Smooth muscle cell (in vitro differentiated cells): ENCODE measurements at regions not wholly inside any gene's neighbourhood (a gene's known extent, or its start where the extent isn't known, plus 50 kb on each side); places are given as distances from the start of the nearest gene placed in this dataset.

Experiments used
- DNase-seq: peaks from one replicate; lab custom pipeline; 2025; ENCODE audit not compliant: unreplicated experiment; lab: John Stamatoyannopoulos, UW
- H2AFZ ChIP-seq: fragments of 200-600 bp; sonication (generic); 2 replicates; pipeline ENCODE4 v1.6.0; 2016; ENCODE audit warnings: antibody characterized with exemption, low read depth, mild to moderate bottlenecking
- H3F3A ChIP-seq: fragments of 200-600 bp; sonication (generic); 2 replicates; pipeline ENCODE4 v1.6.0; 2017; ENCODE audit warnings: antibody characterized with exemption, low read depth
- H3K27ac ChIP-seq: fragments of 200-600 bp; sonication (generic); 2 replicates; pipeline ENCODE4 v1.5.1; 2016; ENCODE audit warnings: low read depth, mild to moderate bottlenecking
- H3K27me3 ChIP-seq: fragments of 200-600 bp; sonication (generic); 2 replicates; pipeline ENCODE4 v1.6.1; 2016; ENCODE audit warnings: low read depth, mild to moderate bottlenecking
- H3K36me3 ChIP-seq: fragments of 200-600 bp; sonication (generic); 2 replicates; pipeline ENCODE4 v1.5.1; 2016; ENCODE audit warnings: low read depth
- H3K4me1 ChIP-seq: fragments of 200-600 bp; sonication (generic); 2 replicates; pipeline ENCODE4 v1.5.1; 2016; ENCODE audit warnings: low read depth
- H3K4me2 ChIP-seq: fragments of 200-600 bp; sonication (generic); 2 replicates; pipeline ENCODE4 v1.6.0; 2016; ENCODE audit warnings: mild to moderate bottlenecking
- H3K4me3 ChIP-seq: fragments of 200-600 bp; sonication (generic); 2 replicates; pipeline ENCODE4 v1.5.1; 2016; ENCODE audit warnings: mild to moderate bottlenecking
- H3K79me2 ChIP-seq: fragments of 200-600 bp; sonication (generic); 2 replicates; pipeline ENCODE4 v1.6.0; 2016; ENCODE audit warnings: low read depth, mild to moderate bottlenecking
- H3K9ac ChIP-seq: fragments of 200-600 bp; sonication (generic); 2 replicates; pipeline ENCODE4 v1.6.0; 2016; ENCODE audit warnings: low read depth
- H3K9me3 ChIP-seq: fragments of 200-600 bp; sonication (generic); replicated peaks from 2 replicates; pipeline ENCODE4 v1.5.1; 2016; ENCODE audit warnings: low read depth
- H4K20me1 ChIP-seq: fragments of 200-600 bp; sonication (generic); 2 replicates; pipeline ENCODE4 v1.6.0; 2016; ENCODE audit warnings: low read depth
- WGBS: methylation state at CpG from one replicate; pipeline ENCODE4 v1.1.7; 2016; ENCODE audit warnings: low lambda C conversion rate; 5-methylcytosine and 5-hydroxymethylcytosine counted together
- TF ChIP-seq, protein P1 (sequence below): fragments of 200-600 bp; sonication (generic); IDR thresholded peaks from 2 replicates; pipeline ENCODE4 v1.5.1; 2017; ENCODE audit warnings: borderline replicate concordance, mild to moderate bottlenecking, antibody characterized with exemption; ENCODE audit not compliant: insufficient read depth, poor library complexity, severe bottlenecking

DNA sequence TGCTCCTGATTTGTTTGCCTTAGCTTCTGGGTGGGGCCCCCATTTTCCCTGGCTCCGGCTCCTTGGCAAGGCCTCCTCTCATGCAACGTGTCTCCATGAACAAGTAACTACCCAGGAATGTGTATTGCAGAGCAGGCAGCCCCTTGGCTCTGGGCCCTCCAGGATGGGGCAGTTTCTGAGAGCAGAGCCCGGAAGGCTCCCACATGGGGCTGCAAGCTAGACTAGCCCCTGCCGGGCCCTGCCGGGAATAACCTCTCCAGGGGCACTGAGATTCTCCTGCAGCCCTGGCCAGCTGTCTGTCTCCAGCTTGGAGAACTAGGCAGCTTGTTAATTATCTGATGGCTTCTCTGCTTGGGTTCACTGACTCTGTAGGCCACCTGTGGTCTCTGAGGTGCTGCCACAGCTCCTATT is 184.0 kb upstream of the INHBA start:
- TF ChIP-seq, protein P1, sequence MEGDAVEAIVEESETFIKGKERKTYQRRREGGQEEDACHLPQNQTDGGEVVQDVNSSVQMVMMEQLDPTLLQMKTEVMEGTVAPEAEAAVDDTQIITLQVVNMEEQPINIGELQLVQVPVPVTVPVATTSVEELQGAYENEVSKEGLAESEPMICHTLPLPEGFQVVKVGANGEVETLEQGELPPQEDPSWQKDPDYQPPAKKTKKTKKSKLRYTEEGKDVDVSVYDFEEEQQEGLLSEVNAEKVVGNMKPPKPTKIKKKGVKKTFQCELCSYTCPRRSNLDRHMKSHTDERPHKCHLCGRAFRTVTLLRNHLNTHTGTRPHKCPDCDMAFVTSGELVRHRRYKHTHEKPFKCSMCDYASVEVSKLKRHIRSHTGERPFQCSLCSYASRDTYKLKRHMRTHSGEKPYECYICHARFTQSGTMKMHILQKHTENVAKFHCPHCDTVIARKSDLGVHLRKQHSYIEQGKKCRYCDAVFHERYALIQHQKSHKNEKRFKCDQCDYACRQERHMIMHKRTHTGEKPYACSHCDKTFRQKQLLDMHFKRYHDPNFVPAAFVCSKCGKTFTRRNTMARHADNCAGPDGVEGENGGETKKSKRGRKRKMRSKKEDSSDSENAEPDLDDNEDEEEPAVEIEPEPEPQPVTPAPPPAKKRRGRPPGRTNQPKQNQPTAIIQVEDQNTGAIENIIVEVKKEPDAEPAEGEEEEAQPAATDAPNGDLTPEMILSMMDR: no peak
- H3K36me3 ChIP-seq: no peaks in the 10 kb centered on the region
- H3F3A ChIP-seq: peaks cover 12% of the 10 kb centered on the region
- no peaks in the 10 kb centered on the region for H3K27me3 ChIP-seq
- H4K20me1 ChIP-seq: no peaks in the 10 kb centered on the region
- H3K9ac ChIP-seq: peak overlapping the region; percentile 46
- 25% methylated on average over 5 of the region's 5 CpGs for WGBS
- H2AFZ ChIP-seq: no peak overlapping the region
- no peak overlapping the region for H3K4me3 ChIP-seq
- H3K4me1 ChIP-seq: peaks cover 7% of the 10 kb centered on the region
- H3K27ac ChIP-seq: peak overlapping the region; percentile 76
- H3K9me3 ChIP-seq: no peaks in the 10 kb centered on the region
- no peaks in the 10 kb centered on the region for H3K79me2 ChIP-seq
- no peak for DNase-seq
- peak overlapping the region; percentile 67 for H3K4me2 ChIP-seq

DNA sequence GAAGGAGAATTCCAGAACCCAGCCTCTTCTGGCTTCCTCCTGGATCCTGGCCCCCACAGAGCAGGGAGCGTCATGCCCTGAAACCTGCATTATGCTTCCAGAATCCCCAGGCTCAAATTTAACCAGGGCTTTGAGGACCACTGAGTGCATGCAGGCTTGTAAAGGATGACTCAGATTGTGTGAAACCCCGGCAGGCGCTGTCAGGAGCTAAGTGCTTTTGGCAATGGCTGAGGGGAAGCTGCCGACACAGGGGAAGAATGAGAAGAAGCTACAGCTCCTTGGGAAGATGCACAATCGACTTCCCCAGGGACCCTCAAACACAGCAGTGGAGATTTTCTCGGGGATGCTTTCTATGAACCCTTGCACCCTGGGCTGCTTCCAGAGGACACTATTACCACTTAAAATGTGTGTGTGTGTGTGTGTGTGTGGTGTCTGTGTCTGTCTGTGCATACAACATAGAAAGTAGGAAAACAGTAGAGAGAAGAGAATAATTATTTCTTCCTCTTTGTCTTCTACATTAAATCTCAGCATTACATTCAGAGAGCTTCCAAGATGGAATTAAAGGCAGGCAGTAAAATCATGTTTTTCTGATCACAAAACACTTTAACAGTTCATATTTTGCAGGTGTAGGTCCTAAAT is 183.5 kb upstream of the INHBA start:
- Histone ChIP-seq H3K4me3 (no peak overlapping the region), H4K20me1 (no peaks in the 10 kb centered on the region), H3K79me2 (no peaks in the 10 kb centered on the region), H3K4me2 (peak overlapping the region; percentile 67), H3K9ac (peak overlapping the region; percentile 46), H3F3A (peaks cover 12% of the 10 kb centered on the region), H2AFZ (no peak overlapping the region), H3K4me1 (peaks cover 7% of the 10 kb centered on the region), H3K27me3 (no peaks in the 10 kb centered on the region), H3K9me3 (no peaks in the 10 kb centered on the region), H3K27ac (peak overlapping the region; percentile 76), H3K36me3 (no peaks in the 10 kb centered on the region)
- TF ChIP-seq, protein P1: no peak
- 17% methylated on average over 6 of the region's 6 CpGs for WGBS
- peak; percentile 23 for DNase-seq

DNA sequence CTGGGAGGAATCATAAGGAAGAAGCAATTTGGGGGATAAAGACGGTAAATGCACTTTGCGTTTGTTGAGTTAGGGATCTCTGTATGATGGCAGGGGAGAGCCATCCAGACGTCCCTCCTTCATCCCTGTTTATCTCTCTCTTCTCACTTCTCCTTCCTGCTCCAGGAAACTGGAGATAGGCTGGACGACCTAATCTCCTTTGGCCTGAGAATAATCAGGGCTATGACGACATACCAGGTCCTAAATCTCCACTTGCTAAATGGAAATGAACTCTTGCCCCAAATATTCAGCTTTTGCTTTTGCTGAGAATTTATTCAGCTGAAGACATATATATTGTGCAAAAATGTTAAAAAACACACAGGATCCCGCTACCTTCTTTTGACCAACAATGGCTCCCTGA is 182.9 kb upstream of the INHBA start:
- TF ChIP-seq, protein P1: no peak
- H2AFZ ChIP-seq: no peak overlapping the region
- WGBS: 27% methylated on average over 6 of the region's 6 CpGs
- H3K9ac ChIP-seq: no peak overlapping the region
- H3K36me3 ChIP-seq: no peaks in the 10 kb centered on the region
- peaks cover 7% of the 10 kb centered on the region for H3K4me1 ChIP-seq
- no peaks in the 10 kb centered on the region for H3K9me3 ChIP-seq
- H3K4me3 ChIP-seq: no peak overlapping the region
- peak overlapping the region; percentile 76 for H3K27ac ChIP-seq
- H3K79me2 ChIP-seq: no peaks in the 10 kb centered on the region
- H3K27me3 ChIP-seq: no peaks in the 10 kb centered on the region
- no peaks in the 10 kb centered on the region for H4K20me1 ChIP-seq
- no peak for DNase-seq
- H3K4me2 ChIP-seq: peak overlapping the region; percentile 67
- H3F3A ChIP-seq: peaks cover 12% of the 10 kb centered on the region

DNA sequence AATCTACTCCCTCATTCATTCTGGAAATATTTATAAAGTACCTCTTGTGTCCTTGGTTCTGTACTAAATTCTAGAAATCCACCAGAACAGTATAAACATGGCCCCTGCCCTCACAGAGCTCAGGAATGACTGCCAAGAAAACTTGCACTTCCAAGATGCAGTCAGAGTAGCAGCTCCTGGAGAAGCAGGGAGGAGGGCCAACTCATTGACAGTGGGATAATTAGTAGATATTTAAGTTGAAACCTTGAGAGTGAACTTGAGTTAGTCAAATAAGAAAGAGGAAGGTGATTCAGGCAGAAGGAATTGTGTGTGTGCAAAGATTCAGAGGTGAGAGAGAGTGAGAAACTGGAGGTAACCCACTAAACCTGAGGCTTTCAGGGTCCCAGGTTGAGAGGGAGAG is 182.2 kb upstream of the INHBA start:
- H3K9me3 ChIP-seq: no peaks in the 10 kb centered on the region
- no peaks in the 10 kb centered on the region for H3K27me3 ChIP-seq
- no peaks in the 10 kb centered on the region for H3K79me2 ChIP-seq
- no peaks in the 10 kb centered on the region for H3K36me3 ChIP-seq
- peaks cover 12% of the 10 kb centered on the region for H3F3A ChIP-seq
- TF ChIP-seq, protein P1: no peak
- H3K27ac ChIP-seq: peak overlapping the region; percentile 76
- peak overlapping the region; percentile 67 for H3K4me2 ChIP-seq
- no peak overlapping the region for H3K4me3 ChIP-seq
- no peak overlapping the region for H3K9ac ChIP-seq
- H2AFZ ChIP-seq: peak overlapping the region; percentile 13
- no peaks in the 10 kb centered on the region for H4K20me1 ChIP-seq
- no peak for DNase-seq
- peaks cover 7% of the 10 kb centered on the region for H3K4me1 ChIP-seq
